ENCODE measurements at regions not wholly inside any gene's neighbourhood (a gene's known extent, or its start where the extent isn't known, plus 50 kb on each side); places are given as distances from the start of the nearest gene placed in this dataset.

DNA sequence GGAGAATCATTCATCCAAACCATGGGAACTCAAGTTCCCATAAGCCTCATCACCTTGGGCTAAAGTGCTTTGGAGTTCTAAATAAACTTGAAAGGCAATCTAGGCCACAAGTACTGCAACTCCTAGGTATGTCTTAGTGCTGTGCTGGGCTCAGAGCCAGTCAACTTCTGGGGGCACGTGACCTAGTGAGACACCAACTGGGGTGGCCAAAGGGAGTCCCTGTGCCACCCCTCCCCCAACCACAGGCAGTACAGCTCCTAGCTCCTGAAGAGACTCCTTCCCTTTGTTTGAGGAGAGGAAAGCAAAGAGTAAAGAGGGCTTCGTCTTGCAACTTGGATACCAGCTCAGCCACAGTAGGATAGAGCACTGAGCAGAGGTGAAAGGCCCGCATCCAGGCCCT is 154.2 kb upstream of the IL1RAPL2 start:
- Histone ChIP-seq H3K4me3 (no peak overlapping the region), H3K4me1 (ENCODE audit: control insufficient read depth in 5 of 5, insufficient read depth in 5 of 5, low read length in 5 of 5) (no peaks in the 10 kb centered on the region), H3K9me3 (ENCODE audit: control insufficient read depth in 4 of 4, insufficient read depth in 3 of 4, low read length in 3 of 4) (peaks cover 0 to 8% (median 2%) of the 10 kb centered on the region in 4 donors), H3K27ac (ENCODE audit: low read depth in 1 of 2, low read length in 1 of 2) (no peak overlapping the region), H3K9ac (ENCODE audit: insufficient read depth in 1 of 2, low read length in 2 of 2) (no peak overlapping the region), H3K27me3 (ENCODE audit: control insufficient read depth in 3 of 3, insufficient read depth in 3 of 3, low read length in 2 of 3) (peaks cover 0 to 2% (median 0%) of the 10 kb centered on the region in 3 donors), H3K36me3 (ENCODE audit: control insufficient read depth in 4 of 4, insufficient read depth in 4 of 4, low read length in 4 of 4) (no peaks in the 10 kb centered on the region)
- DNase-seq, result peak in 1 of 3 donors; percentile 29
- TF ChIP-seq, protein P1, sequence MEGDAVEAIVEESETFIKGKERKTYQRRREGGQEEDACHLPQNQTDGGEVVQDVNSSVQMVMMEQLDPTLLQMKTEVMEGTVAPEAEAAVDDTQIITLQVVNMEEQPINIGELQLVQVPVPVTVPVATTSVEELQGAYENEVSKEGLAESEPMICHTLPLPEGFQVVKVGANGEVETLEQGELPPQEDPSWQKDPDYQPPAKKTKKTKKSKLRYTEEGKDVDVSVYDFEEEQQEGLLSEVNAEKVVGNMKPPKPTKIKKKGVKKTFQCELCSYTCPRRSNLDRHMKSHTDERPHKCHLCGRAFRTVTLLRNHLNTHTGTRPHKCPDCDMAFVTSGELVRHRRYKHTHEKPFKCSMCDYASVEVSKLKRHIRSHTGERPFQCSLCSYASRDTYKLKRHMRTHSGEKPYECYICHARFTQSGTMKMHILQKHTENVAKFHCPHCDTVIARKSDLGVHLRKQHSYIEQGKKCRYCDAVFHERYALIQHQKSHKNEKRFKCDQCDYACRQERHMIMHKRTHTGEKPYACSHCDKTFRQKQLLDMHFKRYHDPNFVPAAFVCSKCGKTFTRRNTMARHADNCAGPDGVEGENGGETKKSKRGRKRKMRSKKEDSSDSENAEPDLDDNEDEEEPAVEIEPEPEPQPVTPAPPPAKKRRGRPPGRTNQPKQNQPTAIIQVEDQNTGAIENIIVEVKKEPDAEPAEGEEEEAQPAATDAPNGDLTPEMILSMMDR (IDR thresholded peaks at IDR 0.05; ENCODE audit: control extremely low read depth, extremely low read depth), result no peak
- WGBS, 2 donors, result 70 to 94% methylated on average over 3 of the region's 3 CpGs
- ATAC-seq (ENCODE audit: insufficient read depth, low FRiP score), result no peak

DNA sequence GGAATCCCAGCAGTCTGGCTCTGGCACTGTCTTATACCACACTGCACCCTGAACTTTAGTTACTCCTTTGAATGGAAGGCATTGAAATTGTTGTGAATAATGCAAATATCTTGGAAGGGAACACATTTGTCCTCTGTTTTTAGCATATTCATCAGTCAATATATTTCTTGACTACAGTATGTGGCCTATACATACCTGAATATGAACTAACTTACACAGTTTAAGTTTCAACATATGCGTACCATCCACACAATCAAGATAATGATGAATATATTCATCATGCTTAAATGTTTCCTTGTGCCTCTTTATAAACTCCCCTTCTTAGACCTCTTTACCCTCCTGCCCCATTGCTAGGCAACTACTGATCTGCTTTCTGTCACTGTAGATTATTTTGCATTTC is 145.7 kb upstream of the ESX1 start:
- no peak overlapping the region for H3K4me3 ChIP-seq
- peaks cover 0 to 7% (median 6%) of the 10 kb centered on the region in 3 donors for H3K27me3 ChIP-seq (ENCODE audit: control insufficient read depth in 3 of 3, insufficient read depth in 3 of 3, low read length in 2 of 3)
- TF ChIP-seq, protein P1 (IDR thresholded peaks at IDR 0.05; ENCODE audit: control extremely low read depth, extremely low read depth), result no peak
- no peaks in the 10 kb centered on the region for H3K36me3 ChIP-seq (ENCODE audit: control insufficient read depth in 4 of 4, insufficient read depth in 4 of 4, low read length in 4 of 4)
- no peak overlapping the region for H3K9ac ChIP-seq (ENCODE audit: insufficient read depth in 1 of 2, low read length in 2 of 2)
- no peak overlapping the region for H3K27ac ChIP-seq (ENCODE audit: low read depth in 1 of 2, low read length in 1 of 2)
- ATAC-seq (ENCODE audit: insufficient read depth, low FRiP score), result no peak
- peaks cover 0 to 2% (median 0%) of the 10 kb centered on the region in 5 donors for H3K4me1 ChIP-seq (ENCODE audit: control insufficient read depth in 5 of 5, insufficient read depth in 5 of 5, low read length in 5 of 5)
- WGBS, 2 donors, result 89 to 95% methylated on average over 1 of the region's 1 CpG
- no peak for DNase-seq
- peaks cover 0 to 3% (median 0%) of the 10 kb centered on the region in 4 donors for H3K9me3 ChIP-seq (ENCODE audit: control insufficient read depth in 4 of 4, insufficient read depth in 3 of 4, low read length in 3 of 4)

DNA sequence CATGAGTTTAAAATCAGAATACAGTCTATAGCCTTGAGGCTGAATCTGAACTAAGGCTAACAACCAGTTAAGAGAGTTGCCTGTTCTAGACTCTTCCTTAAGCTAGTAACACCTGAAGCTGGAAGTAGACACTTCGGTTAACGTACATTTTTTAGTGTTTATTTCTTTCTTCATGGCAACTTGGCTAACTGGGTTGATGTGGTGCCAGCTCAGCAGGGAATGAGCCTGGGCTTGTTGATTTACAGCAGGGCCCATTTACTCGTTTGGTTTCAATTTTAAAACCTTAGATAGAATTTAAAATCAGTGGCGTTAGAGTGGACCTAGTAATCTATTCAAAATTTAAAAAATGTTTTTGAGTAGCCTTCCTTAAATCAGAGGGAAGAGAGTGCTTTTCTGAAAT is 137.6 kb upstream of the ESX1 start:
- TF ChIP-seq, protein P1 (IDR thresholded peaks at IDR 0.05; ENCODE audit: control extremely low read depth, extremely low read depth), result no peak
- DNase-seq (no peak), ATAC-seq (ENCODE audit: insufficient read depth, low FRiP score) (no peak)

DNA sequence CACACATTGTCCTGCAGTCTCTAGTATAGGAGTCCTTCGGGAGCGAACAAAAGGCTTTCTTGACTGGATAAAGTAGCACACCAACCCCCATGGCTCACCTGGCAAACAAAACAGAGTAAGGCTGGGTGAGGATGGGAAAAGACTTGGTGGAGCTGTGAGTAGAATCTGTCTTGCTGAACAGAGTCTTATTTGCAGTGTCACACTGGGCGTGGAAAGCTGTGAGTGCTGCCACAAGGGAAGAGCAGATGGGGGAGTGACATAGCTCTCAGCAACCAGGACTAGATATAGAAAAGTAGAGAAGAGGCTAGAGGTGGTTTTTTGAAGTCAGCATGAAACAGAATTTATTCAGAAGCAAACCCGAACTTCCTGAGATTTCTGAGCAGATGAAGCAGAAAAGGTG is 137.2 kb upstream of the ESX1 start:
- Histone ChIP-seq H3K4me3 (no peak overlapping the region), H3K36me3 (ENCODE audit: control insufficient read depth in 4 of 4, insufficient read depth in 4 of 4, low read length in 4 of 4) (no peaks in the 10 kb centered on the region), H3K9ac (ENCODE audit: insufficient read depth in 1 of 2, low read length in 2 of 2) (no peak overlapping the region), H3K27me3 (ENCODE audit: control insufficient read depth in 3 of 3, insufficient read depth in 3 of 3, low read length in 2 of 3) (peaks cover 0 to 39% (median 16%) of the 10 kb centered on the region in 3 donors), H3K4me1 (ENCODE audit: control insufficient read depth in 5 of 5, insufficient read depth in 5 of 5, low read length in 5 of 5) (no peaks in the 10 kb centered on the region), H3K27ac (ENCODE audit: low read depth in 1 of 2, low read length in 1 of 2) (no peak overlapping the region), H3K9me3 (ENCODE audit: control insufficient read depth in 4 of 4, insufficient read depth in 3 of 4, low read length in 3 of 4) (no peaks in the 10 kb centered on the region)
- DNase-seq (no peak), ATAC-seq (ENCODE audit: insufficient read depth, low FRiP score) (no peak)
- TF ChIP-seq, protein P1 (IDR thresholded peaks at IDR 0.05; ENCODE audit: control extremely low read depth, extremely low read depth), result no peak
- WGBS, 2 donors, result 77 to 92% methylated on average over 4 of the region's 4 CpGs

More for the DNA sequence above, 137.6 kb upstream of the ESX1 start:
- H3K9me3 ChIP-seq (ENCODE audit: control insufficient read depth in 4 of 4, insufficient read depth in 3 of 4, low read length in 3 of 4), result no peaks in the 10 kb centered on the region
- peaks cover 0 to 37% (median 16%) of the 10 kb centered on the region in 3 donors for H3K27me3 ChIP-seq (ENCODE audit: control insufficient read depth in 3 of 3, insufficient read depth in 3 of 3, low read length in 2 of 3)
- no peak overlapping the region for H3K27ac ChIP-seq (ENCODE audit: low read depth in 1 of 2, low read length in 1 of 2)
- no peaks in the 10 kb centered on the region for H3K36me3 ChIP-seq (ENCODE audit: control insufficient read depth in 4 of 4, insufficient read depth in 4 of 4, low read length in 4 of 4)
- H3K9ac ChIP-seq (ENCODE audit: insufficient read depth in 1 of 2, low read length in 2 of 2), result no peak overlapping the region
- H3K4me1 ChIP-seq (ENCODE audit: control insufficient read depth in 5 of 5, insufficient read depth in 5 of 5, low read length in 5 of 5), result peaks cover 0 to 1% (median 0%) of the 10 kb centered on the region in 5 donors
- 61 to 79% methylated on average over 4 of the region's 4 CpGs for WGBS, 2 donors
- no peak overlapping the region for H3K4me3 ChIP-seq

Data from lung (tissue), 11 donors.